HK-2 (cell line): ENCODE measurements at regions not wholly inside any gene's neighbourhood (a gene's known extent, or its start where the extent isn't known, plus 50 kb on each side); places are given as distances from the start of the nearest gene placed in this dataset.

Source experiments
- DNase-seq: peaks from one replicate; pipeline ENCODE4 v3.0.0-alpha.2; 2018; ENCODE audit not compliant: unreplicated experiment

GRCh38 chr1:233516732-233517131 is 97.2 kb upstream of the KCNK1 start:
- DNase-seq = no peak

- DNase-seq = peak; percentile 56
Measured at GRCh38 chr1:233518344-233518743, 95.6 kb upstream of the KCNK1 start.

DNA sequence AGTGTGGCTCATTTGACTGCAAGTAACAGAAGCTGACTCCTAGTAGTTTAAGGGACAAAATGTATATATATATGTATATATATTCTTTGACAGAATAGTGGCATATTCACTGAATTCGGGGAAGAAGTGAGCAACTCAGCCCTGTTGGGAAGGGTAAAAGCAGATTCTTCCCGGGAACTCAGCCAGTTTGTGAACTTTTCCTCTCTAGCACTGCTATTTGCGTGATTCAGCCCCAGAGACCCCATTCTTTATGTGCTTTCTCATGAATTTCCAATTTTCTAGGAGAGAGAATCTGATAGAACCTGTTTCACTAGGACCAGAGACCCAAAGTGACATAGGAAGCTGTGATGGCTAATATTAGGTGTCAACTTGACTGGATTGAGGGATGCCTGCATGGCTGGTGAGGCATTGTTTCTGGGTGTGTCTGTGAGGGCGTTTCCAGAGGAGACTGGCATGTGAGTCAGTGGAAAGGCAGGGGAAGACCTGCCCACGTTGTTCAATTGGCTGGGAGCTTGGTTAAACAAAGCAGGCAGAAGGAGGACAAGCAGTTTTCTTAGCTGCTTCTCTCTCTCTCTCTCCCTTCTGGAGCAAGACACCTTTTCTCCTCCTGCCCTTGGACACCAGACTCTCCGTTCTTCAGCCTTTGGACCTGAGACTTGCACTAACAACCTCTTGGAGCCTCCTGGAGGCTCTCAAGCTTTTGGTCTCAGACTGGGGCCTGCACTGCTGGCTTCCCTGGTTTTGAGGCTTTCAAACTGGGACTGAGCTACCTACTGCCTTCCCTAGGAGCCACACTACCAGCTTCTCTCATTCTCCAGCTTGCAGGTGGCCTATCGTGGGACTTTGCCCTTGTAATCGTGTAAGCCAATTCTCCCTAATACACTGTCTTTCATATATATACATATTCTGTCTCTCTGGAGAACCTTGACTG is 93.4 kb upstream of the KCNK1 start:
- DNase-seq = peak; percentile 48

GRCh38 chr1:233523047-233523446 is 90.9 kb upstream of the KCNK1 start:
- DNase-seq = no peak

- no peak for DNase-seq
Measured at GRCh38 chr1:233527818-233528217, 86.1 kb upstream of the KCNK1 start.

DNA sequence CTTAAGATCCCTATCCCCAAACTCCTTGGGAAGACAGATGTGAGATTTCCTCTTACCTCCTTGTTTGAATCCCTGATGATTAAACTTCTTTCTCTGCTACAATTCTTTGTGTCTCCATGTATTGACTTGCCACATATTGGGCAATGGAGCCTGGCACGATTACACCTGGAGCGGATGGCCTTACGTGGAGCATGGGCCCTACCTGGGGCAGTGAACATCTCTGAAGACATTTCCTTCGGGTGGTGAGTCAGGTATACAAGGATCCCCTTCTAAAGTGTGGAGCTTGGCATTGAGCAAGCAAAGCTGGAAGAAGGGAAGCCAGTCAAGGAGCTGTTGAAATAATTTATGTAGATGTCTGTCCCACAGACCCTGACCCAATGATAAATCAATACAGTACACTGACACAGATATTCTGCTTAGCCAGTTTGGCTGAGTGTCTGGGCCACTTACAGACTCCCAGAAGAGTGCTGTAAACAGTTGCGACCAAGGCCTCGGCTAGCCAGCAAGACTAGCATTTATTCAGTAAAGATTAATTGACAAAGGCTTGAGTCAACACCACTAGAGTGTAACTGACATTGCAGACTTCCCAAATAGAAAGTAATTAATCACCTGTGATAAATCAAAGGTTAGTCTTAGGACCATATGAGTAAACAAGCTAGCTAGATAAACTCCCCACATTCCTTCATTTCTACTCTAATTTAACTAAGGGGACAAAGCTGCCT is 83.1 kb upstream of the KCNK1 start:
- no peak for DNase-seq

GRCh38 chr1:233540816-233541215 is 73.1 kb upstream of the KCNK1 start:
- no peak for DNase-seq

DNA sequence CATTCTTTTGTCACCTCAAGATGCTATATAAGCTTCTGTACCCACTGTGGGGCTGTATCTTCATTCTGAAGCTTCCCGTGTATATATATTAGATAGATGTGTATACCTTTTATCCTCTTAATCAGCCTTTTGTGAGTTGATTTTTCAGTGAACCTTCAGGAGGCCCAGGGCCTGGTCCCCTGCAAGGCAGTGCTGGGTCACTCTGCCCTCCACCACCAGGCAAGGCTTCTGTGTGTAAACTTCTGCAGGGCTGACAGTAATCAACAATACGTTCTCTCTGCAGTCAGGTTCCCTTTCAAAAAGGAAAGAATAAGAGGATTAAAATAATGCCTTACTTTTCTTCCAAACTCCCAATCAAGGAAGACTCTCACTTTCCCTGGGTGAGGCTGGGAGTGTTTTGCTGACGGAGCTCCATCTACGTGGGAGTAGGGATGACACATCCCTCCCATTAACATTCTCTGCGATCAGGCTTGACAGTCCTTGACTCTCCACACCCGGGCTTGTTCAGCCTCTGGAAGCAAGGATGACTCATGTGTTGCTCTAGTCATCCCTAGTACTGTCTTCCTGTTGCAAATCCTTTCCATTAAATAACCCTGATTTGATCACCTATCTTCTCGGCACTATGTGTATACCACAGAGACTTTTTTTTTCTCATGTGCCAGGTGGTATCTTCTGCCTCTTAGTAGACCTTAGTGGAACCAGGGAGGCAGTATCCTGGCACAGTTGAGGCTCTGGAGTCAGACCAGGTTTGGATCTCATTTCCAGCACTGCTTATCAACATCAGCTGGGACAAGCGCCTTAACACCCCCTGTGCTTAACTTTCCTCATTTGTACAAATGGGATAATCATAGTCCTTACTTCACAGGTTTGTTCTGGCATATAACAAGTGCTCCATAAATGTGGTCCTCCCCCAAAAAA is 70.3 kb upstream of the KCNK1 start:
- DNase-seq = peak; percentile 78

- no peak for DNase-seq
Measured at GRCh38 chr1:233544304-233544703, 69.6 kb upstream of the KCNK1 start.

GRCh38 chr1:233547726-233548125 is 66.2 kb upstream of the KCNK1 start:
- no peak for DNase-seq

- DNase-seq = no peak
Measured at GRCh38 chr1:233549404-233549803, 64.5 kb upstream of the KCNK1 start.

DNA sequence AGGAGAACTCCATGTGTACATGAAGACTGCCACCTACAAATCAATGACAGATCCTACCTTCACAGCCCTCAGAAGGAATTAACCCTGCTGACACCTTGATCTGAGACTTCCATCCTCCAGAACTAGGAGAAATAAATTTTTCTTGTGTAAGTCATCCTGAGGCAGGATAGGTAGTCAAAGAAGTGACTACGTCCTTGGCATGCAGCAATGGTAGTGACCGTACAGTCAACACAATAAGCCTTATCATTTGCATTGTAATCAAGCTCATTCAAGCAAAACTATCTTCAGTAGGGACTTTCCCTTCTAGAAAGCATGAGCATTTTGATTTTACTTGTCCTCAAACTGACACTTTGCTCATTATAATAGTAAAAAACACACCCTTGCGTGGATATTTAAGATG is 64.0 kb upstream of the KCNK1 start:
- no peak for DNase-seq

- no peak for DNase-seq
Measured at GRCh38 chr1:233554037-233554436, 59.9 kb upstream of the KCNK1 start.

- DNase-seq = no peak
Measured at GRCh38 chr1:233561708-233562426, 52.0 kb upstream of the KCNK1 start.
